BJ (cell line): ENCODE measurements at regions not wholly inside any gene's neighbourhood (a gene's known extent, or its start where the extent isn't known, plus 50 kb on each side); places are given as distances from the start of the nearest gene placed in this dataset.
"Not testable (repeated sequence)": the region's sequence is repeated elsewhere in the genome, so short reads cannot be mapped to it uniquely, and the experiment has no call there.

ENCODE experiments used
- CTCF ChIA-PET: fragments of 350-600 bp; formaldehyde crosslinking; extraction: SDS; loops from one replicate; lab custom pipeline; 2021; ENCODE audit warnings: antibody characterized with exemption, inconsistent platforms; lab: Yijun Ruan, JAX
- POLR2A ChIA-PET: fragments of 300-600 bp; sonication (Branson Sonifier 250); formaldehyde crosslinking; extraction: SDS; loops from one replicate; lab custom pipeline; 2021; ENCODE audit warnings: antibody characterized with exemption; lab: Charles Lee
- DNase-seq: peaks from one replicate; pipeline ENCODE4 v3.0.0-alpha.2; 2011; ENCODE audit warnings: low read depth
- H3K27me3 ChIP-seq: 2 replicates; pipeline ENCODE4 v1.6.0; 2011; ENCODE audit warnings: low read length; ENCODE audit not compliant: control insufficient read depth, insufficient read depth
- H3K36me3 ChIP-seq: 2 replicates; pipeline ENCODE4 v1.5.1; 2011; ENCODE audit warnings: low read length; ENCODE audit not compliant: control insufficient read depth, insufficient read depth
- H3K4me3 ChIP-seq: 2 replicates; pipeline ENCODE4 v1.5.1; 2011; ENCODE audit warnings: low read depth, mild to moderate bottlenecking, control low read depth, low read length
- TF ChIP-seq, protein P1 (sequence below): IDR thresholded peaks from 2 replicates; pipeline ENCODE4 v1.5.1; 2011; ENCODE audit warnings: low read depth, mild to moderate bottlenecking, control low read depth, inconsistent platforms, low read length, moderate library complexity; ENCODE audit not compliant: insufficient read depth

DNA sequence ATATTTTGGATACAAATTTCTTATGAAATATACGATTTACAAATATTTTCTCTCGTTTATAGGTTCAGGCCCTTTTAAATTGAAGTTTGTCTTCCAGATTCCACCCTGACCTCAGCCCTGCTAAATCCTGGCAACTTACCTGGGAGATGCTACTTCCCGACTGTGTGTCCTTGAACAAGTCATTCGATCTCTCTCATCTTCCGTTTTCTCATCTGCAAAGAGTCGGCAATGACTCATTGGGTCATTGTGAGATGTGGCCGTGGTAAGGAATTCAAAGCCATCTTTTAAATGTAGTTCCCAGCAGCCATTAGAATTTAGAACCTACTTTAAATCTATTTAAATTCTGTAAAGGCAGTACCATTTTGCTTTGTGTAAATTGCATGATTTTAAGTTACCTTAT is 72.5 kb downstream of the LHX2 start:
- TF ChIP-seq, protein P1, sequence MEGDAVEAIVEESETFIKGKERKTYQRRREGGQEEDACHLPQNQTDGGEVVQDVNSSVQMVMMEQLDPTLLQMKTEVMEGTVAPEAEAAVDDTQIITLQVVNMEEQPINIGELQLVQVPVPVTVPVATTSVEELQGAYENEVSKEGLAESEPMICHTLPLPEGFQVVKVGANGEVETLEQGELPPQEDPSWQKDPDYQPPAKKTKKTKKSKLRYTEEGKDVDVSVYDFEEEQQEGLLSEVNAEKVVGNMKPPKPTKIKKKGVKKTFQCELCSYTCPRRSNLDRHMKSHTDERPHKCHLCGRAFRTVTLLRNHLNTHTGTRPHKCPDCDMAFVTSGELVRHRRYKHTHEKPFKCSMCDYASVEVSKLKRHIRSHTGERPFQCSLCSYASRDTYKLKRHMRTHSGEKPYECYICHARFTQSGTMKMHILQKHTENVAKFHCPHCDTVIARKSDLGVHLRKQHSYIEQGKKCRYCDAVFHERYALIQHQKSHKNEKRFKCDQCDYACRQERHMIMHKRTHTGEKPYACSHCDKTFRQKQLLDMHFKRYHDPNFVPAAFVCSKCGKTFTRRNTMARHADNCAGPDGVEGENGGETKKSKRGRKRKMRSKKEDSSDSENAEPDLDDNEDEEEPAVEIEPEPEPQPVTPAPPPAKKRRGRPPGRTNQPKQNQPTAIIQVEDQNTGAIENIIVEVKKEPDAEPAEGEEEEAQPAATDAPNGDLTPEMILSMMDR = no peak
- ChIA-PET CTCF (interaction anchor here (1.2 kb wide), 1 partner anchor 43 kb away, joined by 3 read pairs; no protein-coding TSS in a partner anchor), POLR2A (no interaction called here)
- H3K36me3 ChIP-seq = no peaks in the 10 kb centered on the region
- H3K4me3 ChIP-seq = no peak overlapping the region
- H3K27me3 ChIP-seq = peaks cover 6% of the 10 kb centered on the region
- DNase-seq = no peak

DNA sequence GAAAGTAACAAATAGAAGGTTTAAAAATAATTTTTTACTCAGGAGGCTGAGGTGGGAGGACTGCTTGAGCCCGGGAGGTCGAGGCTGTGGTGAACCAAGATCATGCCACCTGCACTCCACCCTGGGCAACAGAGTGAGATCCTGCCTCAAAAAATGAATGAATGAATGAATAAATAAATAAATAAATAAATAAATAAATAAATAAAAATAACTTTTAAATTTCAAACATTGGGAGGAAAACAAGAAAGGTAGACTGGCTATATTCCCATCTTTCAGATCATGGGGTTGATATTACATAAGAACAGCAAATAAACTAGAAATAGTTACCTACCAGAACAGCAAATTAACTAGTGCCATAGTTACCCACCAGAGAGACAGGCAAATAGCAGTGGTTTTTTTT is 75.7 kb downstream of the LHX2 start:
- ChIA-PET POLR2A (no interaction called here), CTCF (interaction anchor here (0.7 kb wide), 1 partner anchor 15 kb away, joined by 3 read pairs; no protein-coding TSS in a partner anchor)
- Histone ChIP-seq H3K4me3 (no peak overlapping the region), H3K36me3 (no peaks in the 10 kb centered on the region), H3K27me3 (peaks cover 9% of the 10 kb centered on the region)
- TF ChIP-seq, protein P1 = no peak
- DNase-seq = no peak

DNA sequence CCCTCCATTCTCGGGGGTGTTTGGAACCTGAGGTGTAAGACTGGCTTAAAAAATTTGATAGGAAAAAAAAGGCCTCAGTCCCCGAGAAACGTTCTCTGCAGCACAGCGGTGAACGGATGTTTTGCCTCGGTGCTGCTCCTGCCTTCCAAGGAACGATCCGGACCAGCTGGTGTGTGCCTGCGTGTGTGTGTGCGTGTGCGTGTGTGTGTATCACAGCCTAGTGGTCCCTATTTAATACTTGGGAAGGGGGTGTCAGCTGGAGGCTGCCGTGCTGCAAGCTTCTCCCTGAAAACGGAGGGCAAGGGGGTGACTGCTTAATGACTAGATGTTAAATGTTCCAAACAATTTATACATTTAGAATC is 76.9 kb downstream of the LHX2 start:
- Histone ChIP-seq H3K4me3 (no peak overlapping the region), H3K36me3 (no peaks in the 10 kb centered on the region), H3K27me3 (peaks cover 9% of the 10 kb centered on the region)
- POLR2A ChIA-PET = no interaction called here
- CTCF ChIA-PET = interaction anchor here (1.0 to 1.5 kb wide), 3 partner anchors 8 to 17 kb away, joined by 3 to 5 read pairs (median 4); no protein-coding TSS in a partner anchor
- TF ChIP-seq, protein P1 = no peak
- DNase-seq = no peak

DNA sequence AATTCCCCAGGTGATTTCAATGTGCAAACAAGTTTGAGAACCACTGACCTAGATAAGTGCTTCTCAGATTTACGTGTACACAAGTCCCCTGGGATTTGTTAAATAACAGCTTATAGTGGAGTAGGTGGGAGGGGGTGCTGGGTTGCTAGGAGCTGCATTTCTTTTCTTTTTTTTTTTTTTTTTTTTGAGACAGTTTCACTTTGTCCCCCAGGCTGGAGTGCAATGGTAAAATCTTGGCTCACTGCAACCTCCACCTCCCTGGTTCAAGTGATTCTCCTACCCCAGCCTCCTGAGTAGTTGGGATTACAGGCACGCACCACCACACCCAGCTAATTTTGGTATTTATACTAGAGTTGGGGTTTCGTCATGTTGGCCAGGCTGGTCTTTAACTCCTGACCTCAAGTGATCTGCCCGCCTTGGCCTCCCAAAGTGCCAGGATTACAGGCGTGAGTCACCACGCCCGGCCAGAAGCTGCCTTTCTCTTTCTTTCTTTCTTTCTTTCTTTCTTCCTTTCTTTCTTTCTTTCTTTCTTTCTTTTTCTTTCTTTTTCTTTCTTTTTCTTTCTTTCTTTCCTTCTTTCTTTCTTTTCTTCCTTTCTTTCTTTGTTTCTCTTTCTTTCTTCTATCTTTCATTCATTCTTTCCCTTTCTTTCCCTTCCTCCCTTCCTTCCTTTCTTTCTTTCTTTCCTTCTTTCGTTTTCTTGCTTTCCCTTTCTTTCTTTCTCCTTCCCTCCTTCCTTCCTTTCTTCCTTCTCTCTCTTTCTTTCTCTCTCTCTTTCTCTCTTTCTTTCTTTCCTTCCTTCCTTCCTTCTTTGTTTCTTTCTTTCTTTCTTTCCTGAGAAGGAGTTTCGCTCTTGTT is 78.3 kb downstream of the LHX2 start:
- H3K27me3 ChIP-seq, DNase-seq, POLR2A ChIA-PET, H3K36me3 ChIP-seq, H3K4me3 ChIP-seq: not testable (repeated sequence)
- CTCF ChIA-PET = interaction anchor here (1.5 kb wide), 1 partner anchor 9 kb away, joined by 5 read pairs; no protein-coding TSS in a partner anchor

DNA sequence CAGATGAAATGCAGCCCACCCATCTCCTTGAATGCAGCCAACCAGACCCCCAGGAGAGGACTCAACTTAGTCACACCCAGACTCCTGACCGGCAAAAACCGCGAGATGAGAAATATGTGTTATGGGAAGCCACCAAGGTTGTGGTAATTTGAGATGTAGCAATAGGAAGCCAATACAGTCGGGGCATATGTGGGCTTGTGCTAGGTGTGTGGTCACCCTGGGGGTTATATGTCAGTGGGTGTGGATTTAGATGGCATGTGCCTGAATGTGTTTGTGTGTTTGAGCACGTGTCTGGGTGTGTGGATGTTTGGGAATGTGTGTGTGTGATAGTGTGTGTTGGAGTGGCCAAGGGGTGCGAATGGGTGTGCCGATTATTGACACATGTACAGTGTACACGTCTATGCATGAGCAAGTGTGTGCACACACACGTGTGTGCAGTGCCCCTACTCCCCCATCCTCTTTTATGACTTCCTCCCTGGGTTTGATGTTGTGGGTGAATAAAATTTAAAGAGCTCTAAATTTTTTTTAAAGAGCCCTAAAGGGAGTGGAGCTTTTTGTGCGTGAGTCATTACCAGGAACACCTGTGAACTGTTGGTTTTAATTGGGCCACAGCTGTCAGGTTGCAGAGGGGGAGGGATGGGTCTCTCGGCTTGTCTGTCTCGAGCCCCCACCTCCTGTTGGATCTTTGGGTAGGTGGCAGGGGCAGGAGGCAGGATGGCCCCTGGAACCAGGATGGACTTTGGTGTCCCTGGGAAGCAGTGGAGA is 86.8 kb downstream of the LHX2 start:
- TF ChIP-seq, protein P1 = no peak
- Histone ChIP-seq H3K4me3 (no peak overlapping the region), H3K36me3 (no peaks in the 10 kb centered on the region), H3K27me3 (peaks cover 21% of the 10 kb centered on the region)
- ChIA-PET POLR2A (no interaction called here), CTCF (no interaction called here)
- DNase-seq = no peak
